ENCODE measurements at regions not wholly inside any gene's neighbourhood (a gene's known extent, or its start where the extent isn't known, plus 50 kb on each side); places are given as distances from the start of the nearest gene placed in this dataset.
"Not testable (repeated sequence)": the region's sequence is repeated elsewhere in the genome, so short reads cannot be mapped to it uniquely, and the experiment has no call there.

- DNase-seq = no peak
- H3K27ac Mint-ChIP-seq = no peak overlapping the region
- no peaks in the 10 kb centered on the region for H3K9me3 Mint-ChIP-seq
- H3K27ac ChIP-seq (ENCODE audit: low read depth, low read length) = no peak overlapping the region
- no peak overlapping the region for H3K4me3 ChIP-seq (ENCODE audit: low read length)
- H3K4me1 Mint-ChIP-seq = no peaks in the 10 kb centered on the region
- H3K4me1 ChIP-seq (ENCODE audit: control insufficient read depth, insufficient read depth, low read length) = no peaks in the 10 kb centered on the region
- no peaks in the 10 kb centered on the region for H3K27me3 Mint-ChIP-seq (ENCODE audit: insufficient read depth)
- no peaks in the 10 kb centered on the region for H3K27me3 ChIP-seq (ENCODE audit: control insufficient read depth, insufficient read depth, low read length, poor library complexity, severe bottlenecking)
- H3K36me3 Mint-ChIP-seq (ENCODE audit: low read depth) = peaks cover 43% of the 10 kb centered on the region
- no peak for TF ChIP-seq CTCF (conservative IDR thresholded peaks at IDR 0.05)
- WGBS, 2 experiments (ENCODE audit: insufficient coverage in 1 of 2, insufficient read length in 1 of 2) = 94 to 98% methylated on average over 5 to 6 of the region's 6 CpGs
- H3K9me3 ChIP-seq (ENCODE audit: control insufficient read depth, low read length) = no peaks in the 10 kb centered on the region
- H3K9ac ChIP-seq (ENCODE audit: extremely low read depth, low read length, poor library complexity, severe bottlenecking) = no peak overlapping the region
- peaks cover 17% of the 10 kb centered on the region for H3K36me3 ChIP-seq (ENCODE audit: control insufficient read depth, insufficient read depth, low read length)
- no peak overlapping the region for H3K4me3 Mint-ChIP-seq
Observed at GRCh38 chr19:5285311-5285710, 55.3 kb downstream of the PTPRS start.

GRCh38 chr19:5282901-5283300 is 57.7 kb downstream of the PTPRS start:
- Mint-ChIP-seq H3K4me1 (no peaks in the 10 kb centered on the region), H3K27me3 (ENCODE audit: insufficient read depth) (no peaks in the 10 kb centered on the region), H3K9me3 (no peaks in the 10 kb centered on the region), H3K27ac (no peak overlapping the region), H3K4me3 (no peak overlapping the region), H3K36me3 (ENCODE audit: low read depth) (peaks cover 46% of the 10 kb centered on the region)
- Histone ChIP-seq H3K27ac (ENCODE audit: low read depth, low read length) (no peak overlapping the region), H3K27me3 (ENCODE audit: control insufficient read depth, insufficient read depth, low read length, poor library complexity, severe bottlenecking) (no peaks in the 10 kb centered on the region), H3K36me3 (ENCODE audit: control insufficient read depth, insufficient read depth, low read length) (peaks cover 17% of the 10 kb centered on the region), H3K4me1 (ENCODE audit: control insufficient read depth, insufficient read depth, low read length) (no peaks in the 10 kb centered on the region), H3K4me3 (ENCODE audit: low read length) (no peak overlapping the region), H3K9ac (ENCODE audit: extremely low read depth, low read length, poor library complexity, severe bottlenecking) (no peak overlapping the region), H3K9me3 (ENCODE audit: control insufficient read depth, low read length) (no peaks in the 10 kb centered on the region)
- no peak for DNase-seq
- TF ChIP-seq CTCF (conservative IDR thresholded peaks at IDR 0.05) = no peak
- WGBS, 2 experiments (ENCODE audit: insufficient coverage in 1 of 2, insufficient read length in 1 of 2) = 93% methylated on average over 4 to 9 of the region's 9 CpGs

GRCh38 chr19:5281588-5281987 is 59.0 kb downstream of the PTPRS start:
- Histone ChIP-seq H3K4me3 (ENCODE audit: low read length) (no peak overlapping the region), H3K36me3 (ENCODE audit: control insufficient read depth, insufficient read depth, low read length) (peaks cover 17% of the 10 kb centered on the region), H3K4me1 (ENCODE audit: control insufficient read depth, insufficient read depth, low read length) (no peaks in the 10 kb centered on the region), H3K27ac (ENCODE audit: low read depth, low read length) (no peak overlapping the region), H3K27me3 (ENCODE audit: control insufficient read depth, insufficient read depth, low read length, poor library complexity, severe bottlenecking) (no peaks in the 10 kb centered on the region), H3K9me3 (ENCODE audit: control insufficient read depth, low read length) (no peaks in the 10 kb centered on the region), H3K9ac (ENCODE audit: extremely low read depth, low read length, poor library complexity, severe bottlenecking) (no peak overlapping the region)
- no peak for TF ChIP-seq CTCF (conservative IDR thresholded peaks at IDR 0.05)
- H3K9me3 Mint-ChIP-seq = no peaks in the 10 kb centered on the region
- H3K36me3 Mint-ChIP-seq (ENCODE audit: low read depth) = peaks cover 48% of the 10 kb centered on the region
- H3K4me3 Mint-ChIP-seq = no peak overlapping the region
- 90 to 94% methylated on average over 2 to 8 of the region's 8 CpGs for whole genome bisulfite sequencing, 2 experiments (ENCODE audit: insufficient coverage in 1 of 2, insufficient read length in 1 of 2)
- H3K27me3 Mint-ChIP-seq (ENCODE audit: insufficient read depth) = no peaks in the 10 kb centered on the region
- no peaks in the 10 kb centered on the region for H3K4me1 Mint-ChIP-seq
- DNase-seq = no peak
- no peak overlapping the region for H3K27ac Mint-ChIP-seq

- H3K4me1 Mint-ChIP-seq; H3K9ac ChIP-seq (ENCODE audit: extremely low read depth, low read length, poor library complexity, severe bottlenecking); H3K4me1 ChIP-seq (ENCODE audit: control insufficient read depth, insufficient read depth, low read length); DNase-seq; H3K9me3 ChIP-seq (ENCODE audit: control insufficient read depth, low read length); H3K27ac Mint-ChIP-seq; H3K27me3 Mint-ChIP-seq (ENCODE audit: insufficient read depth); H3K27ac ChIP-seq (ENCODE audit: low read depth, low read length); H3K4me3 ChIP-seq (ENCODE audit: low read length); H3K27me3 ChIP-seq (ENCODE audit: control insufficient read depth, insufficient read depth, low read length, poor library complexity, severe bottlenecking); H3K9me3 Mint-ChIP-seq; H3K4me3 Mint-ChIP-seq: not testable (repeated sequence)
- WGBS, 2 experiments (ENCODE audit: insufficient coverage in 1 of 2, insufficient read length in 1 of 2) = 92 to 100% methylated on average over 2 to 4 of the region's 4 CpGs
- H3K36me3 ChIP-seq (ENCODE audit: control insufficient read depth, insufficient read depth, low read length) = peaks cover 37% of the 10 kb centered on the region
- peaks cover 58% of the 10 kb centered on the region for H3K36me3 Mint-ChIP-seq (ENCODE audit: low read depth)
Observed at GRCh38 chr19:5275668-5276067, 64.9 kb downstream of the PTPRS start.
